Naive thymus-derived CD8-positive, alpha-beta T cell (primary cell): ENCODE measurements at regions not wholly inside any gene's neighbourhood (a gene's known extent, or its start where the extent isn't known, plus 50 kb on each side); places are given as distances from the start of the nearest gene placed in this dataset.

Source experiments
- ATAC-seq, 2 donors: fragments of 150-1000 bp; cut with Tn5 transposase in 1 of 2; sonication (Bioruptor Pico), chemical (Tn5 transposase) in 1 of 2; 1 replicate in 1 of 2; 2 replicates in 1 of 2; pipeline ENCODE4 v1.10.0; 2021; ENCODE audit warnings: mild to moderate bottlenecking in 2 of 2, moderate library complexity in 2 of 2
- POLR2A ChIA-PET: fragments of 350-600 bp; sonication (Branson Sonifier 250); formaldehyde crosslinking; loops from one replicate; lab custom pipeline; 2021; ENCODE audit warnings: antibody characterized with exemption; lab: Charles Lee
- DNase-seq, 10 donors: peaks; one replicate each; pipeline versions ENCODE4 v3.0.0 to v3.0.0-alpha.2; 2020 to 2022
- H3K27ac Mint-ChIP-seq, 10 donors: one replicate each; pipeline ENCODE4 v1.8.0; 2020 to 2022; ENCODE audit warnings: mild to moderate bottlenecking in 10 of 10, mixed read lengths in 10 of 10, moderate library complexity in 4 of 10, inconsistent platforms in 1 of 10
- H3K27me3 Mint-ChIP-seq, 5 donors: one replicate each; pipeline ENCODE4 v1.8.0; 2021 to 2022; ENCODE audit warnings: mixed read lengths in 5 of 5
- H3K36me3 Mint-ChIP-seq, 3 donors: one replicate each; pipeline ENCODE4 v1.8.0; 2020 to 2022; ENCODE audit warnings: mixed read lengths in 3 of 3, mild to moderate bottlenecking in 2 of 3, inconsistent platforms in 1 of 3
- H3K4me1 Mint-ChIP-seq, 4 donors: one replicate each; pipeline ENCODE4 v1.8.0; 2021 to 2022; ENCODE audit warnings: mixed read lengths in 4 of 4
- H3K4me3 Mint-ChIP-seq, 10 donors: one replicate each; pipeline ENCODE4 v1.8.0; 2020 to 2022; ENCODE audit warnings: mild to moderate bottlenecking in 10 of 10, mixed read lengths in 10 of 10, moderate library complexity in 6 of 10, inconsistent platforms in 1 of 10
- H3K9me3 Mint-ChIP-seq, 9 donors: one replicate each; pipeline ENCODE4 v1.8.0; 2020 to 2022; ENCODE audit warnings: mixed read lengths in 9 of 9, mild to moderate bottlenecking in 3 of 9, inconsistent platforms in 1 of 9, moderate library complexity in 1 of 9

- DNase-seq = no peak
- H3K9me3 Mint-ChIP-seq = no peaks in the 10 kb centered on the region
- POLR2A ChIA-PET = no interaction called here
- H3K4me1 Mint-ChIP-seq = no peaks in the 10 kb centered on the region
- H3K27me3 Mint-ChIP-seq = peaks cover 5 to 22% (median 16%) of the 10 kb centered on the region in 5 donors
- ATAC-seq = no peak
- no peaks in the 10 kb centered on the region for H3K36me3 Mint-ChIP-seq
- no peak overlapping the region for H3K27ac Mint-ChIP-seq
- no peak overlapping the region for H3K4me3 Mint-ChIP-seq
Observed at GRCh38 chr4:129359461-129359860, 263.5 kb downstream of the C4orf33 start.

DNA sequence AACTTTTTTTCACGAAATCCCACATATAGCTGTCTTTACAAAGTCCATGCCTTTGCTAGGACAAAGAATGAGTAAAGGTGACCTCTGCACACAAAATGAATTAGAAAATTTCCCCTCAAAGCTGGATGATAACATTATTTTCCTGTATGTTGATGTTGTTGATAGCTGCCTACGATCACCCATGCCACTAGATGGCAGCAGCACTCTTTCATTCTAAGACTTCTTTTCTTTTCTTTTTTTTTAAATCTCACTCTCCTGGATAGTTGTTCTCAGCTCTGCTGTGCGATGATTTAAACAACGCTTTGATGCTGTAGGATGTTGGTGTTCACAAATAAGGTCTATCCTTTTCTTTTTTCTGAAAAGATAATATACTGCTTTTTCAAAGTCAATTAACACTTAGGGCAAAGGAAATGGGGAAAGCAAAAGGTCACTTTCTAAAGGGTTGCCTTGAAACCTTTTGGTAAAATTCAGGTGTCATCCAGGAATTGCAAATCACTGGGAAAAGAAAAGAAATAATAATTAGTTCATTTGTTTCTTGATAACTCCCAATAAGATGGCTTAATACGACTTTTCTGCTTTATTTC is 266.8 kb downstream of the C4orf33 start:
- Mint-ChIP-seq H3K4me3 (no peak overlapping the region), H3K4me1 (no peaks in the 10 kb centered on the region), H3K9me3 (no peaks in the 10 kb centered on the region), H3K27ac (no peak overlapping the region), H3K36me3 (no peaks in the 10 kb centered on the region), H3K27me3 (peaks cover 2 to 13% (median 10%) of the 10 kb centered on the region in 5 donors)
- DNase-seq (peak; percentile 10 to 63 (median 36)), ATAC-seq (peak in 1 of 2 donors; percentile 45)
- POLR2A ChIA-PET = no interaction called here

- Mint-ChIP-seq H3K27ac (peak overlapping the region in 2 of 10 donors; percentile 37 to 87), H3K4me1 (no peaks in the 10 kb centered on the region), H3K36me3 (no peaks in the 10 kb centered on the region), H3K4me3 (peak overlapping the region in 4 of 10 donors; percentile 26 to 74 (median 50)), H3K9me3 (no peaks in the 10 kb centered on the region), H3K27me3 (peaks cover 2 to 19% (median 6%) of the 10 kb centered on the region in 5 donors)
- POLR2A ChIA-PET = no interaction called here
- DNase-seq (peak in 4 of 10 donors; percentile 2 to 43 (median 22)), ATAC-seq (peak in 1 of 2 donors; percentile 63)
Observed at GRCh38 chr4:129364747-129365452, 268.9 kb downstream of the C4orf33 start.

DNA sequence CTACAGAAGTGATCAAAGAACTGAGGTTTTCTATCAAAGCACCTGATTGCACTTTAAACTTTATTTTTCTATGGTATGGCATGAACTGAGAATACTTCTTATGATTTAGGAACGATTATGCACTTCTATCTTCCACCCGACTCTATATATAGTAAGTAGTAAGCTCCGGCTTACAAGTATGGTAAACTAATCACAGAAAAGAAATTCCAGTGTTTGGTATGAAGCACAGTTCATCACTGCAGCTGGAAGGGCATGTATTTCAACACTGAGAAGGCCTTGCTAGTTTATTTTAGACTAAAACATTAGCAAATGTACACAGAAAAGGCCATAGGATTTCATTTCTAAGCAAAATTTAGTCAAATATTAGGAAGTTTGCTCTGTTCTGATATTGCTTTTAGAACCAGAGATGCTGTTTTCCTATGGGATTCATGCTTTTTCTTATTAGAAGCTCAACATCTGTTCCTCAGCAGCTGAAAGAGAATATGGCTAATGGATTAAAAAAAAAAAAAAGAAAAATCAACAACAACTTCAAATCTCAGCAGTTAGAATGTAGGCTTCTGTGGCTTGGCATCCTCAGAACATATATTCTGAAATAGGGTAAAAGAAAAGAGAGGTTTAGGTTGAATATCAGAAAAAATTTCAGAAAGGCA is 273.5 kb downstream of the C4orf33 start:
- no peaks in the 10 kb centered on the region for H3K9me3 Mint-ChIP-seq
- H3K36me3 Mint-ChIP-seq = no peaks in the 10 kb centered on the region
- DNase-seq (no peak), ATAC-seq (no peak)
- H3K4me1 Mint-ChIP-seq = no peaks in the 10 kb centered on the region
- H3K4me3 Mint-ChIP-seq = no peak overlapping the region
- POLR2A ChIA-PET = no interaction called here
- H3K27ac Mint-ChIP-seq = no peak overlapping the region
- H3K27me3 Mint-ChIP-seq = peaks cover 0 to 15% (median 2%) of the 10 kb centered on the region in 5 donors

DNA sequence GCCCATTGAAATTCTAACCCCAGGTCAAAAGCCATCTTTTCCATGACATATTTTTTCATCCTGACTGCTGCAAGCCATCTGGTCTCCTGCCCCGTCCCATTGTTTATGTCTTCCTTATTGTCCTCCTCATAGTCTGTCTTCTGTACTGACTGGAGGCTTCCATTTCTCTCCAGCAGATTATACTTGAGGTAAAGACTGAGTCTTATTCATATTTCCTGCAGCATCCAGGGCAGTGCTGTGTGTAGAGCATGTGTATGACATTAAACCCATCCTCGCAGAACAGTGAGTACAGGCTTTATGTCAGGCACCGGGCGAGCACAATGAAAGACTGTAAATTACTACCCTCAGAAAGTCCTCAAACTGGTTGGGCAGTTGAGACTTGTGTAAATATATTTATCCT is 275.1 kb downstream of the C4orf33 start:
- POLR2A ChIA-PET = no interaction called here
- Mint-ChIP-seq H3K27me3 (peaks cover 0 to 15% (median 6%) of the 10 kb centered on the region in 5 donors), H3K36me3 (no peaks in the 10 kb centered on the region), H3K4me3 (no peak overlapping the region), H3K9me3 (no peaks in the 10 kb centered on the region), H3K4me1 (no peaks in the 10 kb centered on the region), H3K27ac (no peak overlapping the region)
- ATAC-seq (no peak), DNase-seq (no peak)

DNA sequence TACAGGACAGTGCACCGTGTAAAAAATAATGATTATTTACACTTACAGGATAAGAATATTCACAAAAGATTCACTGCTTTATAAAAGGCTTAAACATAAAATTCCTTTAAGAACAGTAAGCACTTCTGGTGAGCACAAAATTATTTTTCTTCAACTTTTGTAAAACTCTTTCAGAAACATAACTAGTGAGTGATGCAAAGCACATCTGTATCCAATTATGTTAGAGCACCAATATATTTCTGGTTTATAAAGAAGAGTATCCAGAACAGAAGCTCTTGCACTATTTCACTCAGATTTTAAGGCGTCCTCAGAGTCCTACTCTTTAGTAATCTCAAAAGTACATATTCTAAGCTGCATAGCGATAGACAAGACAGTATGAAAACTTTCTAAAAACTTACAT is 276.0 kb downstream of the C4orf33 start:
- Mint-ChIP-seq H3K27ac (no peak overlapping the region), H3K4me1 (no peaks in the 10 kb centered on the region), H3K4me3 (no peak overlapping the region), H3K27me3 (peaks cover under 1 to 16% (median 6%) of the 10 kb centered on the region in 5 donors), H3K36me3 (no peaks in the 10 kb centered on the region), H3K9me3 (no peaks in the 10 kb centered on the region)
- DNase-seq (no peak), ATAC-seq (no peak)
- POLR2A ChIA-PET = no interaction called here

DNA sequence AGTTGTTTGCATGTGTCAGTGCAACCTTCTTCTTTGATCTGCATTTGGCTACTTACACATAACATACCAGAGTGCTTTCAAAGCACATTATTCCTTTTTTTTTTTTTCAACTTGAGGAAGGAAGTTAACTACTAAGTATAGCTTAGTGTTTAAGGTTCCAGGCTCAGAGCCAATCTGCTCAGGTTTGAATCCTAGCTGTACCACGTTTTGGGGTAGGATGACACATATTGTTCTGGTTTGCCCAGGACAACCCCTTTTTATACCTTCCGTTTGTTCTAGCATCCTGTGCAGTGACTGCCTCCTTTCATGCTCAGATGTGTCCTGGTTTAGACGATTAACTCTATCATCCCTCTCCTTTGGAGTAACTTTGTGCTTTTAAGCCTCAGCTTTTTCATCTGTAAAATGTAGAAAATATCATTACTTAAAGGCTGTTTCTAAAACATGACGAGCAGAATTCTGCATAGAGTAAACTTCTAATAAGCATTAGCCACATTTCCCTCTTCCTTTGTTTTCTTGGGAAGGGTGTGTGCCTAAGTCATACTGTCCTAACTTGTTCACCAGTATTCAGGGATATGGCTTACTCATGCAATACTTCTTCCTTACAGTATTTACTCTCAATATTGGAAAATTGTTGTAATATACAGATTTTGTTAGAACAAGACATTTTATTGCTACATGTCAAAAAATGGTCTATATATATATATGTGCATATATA is 281.3 kb downstream of the C4orf33 start:
- ATAC-seq (no peak), DNase-seq (no peak)
- Mint-ChIP-seq H3K4me3 (no peak overlapping the region), H3K27ac (no peak overlapping the region), H3K9me3 (no peaks in the 10 kb centered on the region), H3K27me3 (peaks cover 5 to 20% (median 11%) of the 10 kb centered on the region in 5 donors), H3K4me1 (no peaks in the 10 kb centered on the region), H3K36me3 (no peaks in the 10 kb centered on the region)
- POLR2A ChIA-PET = no interaction called here

GRCh38 chr4:129378364-129378763 is 282.4 kb downstream of the C4orf33 start:
- Mint-ChIP-seq H3K4me1 (no peaks in the 10 kb centered on the region), H3K27me3 (peaks cover 5 to 20% (median 11%) of the 10 kb centered on the region in 5 donors), H3K4me3 (no peak overlapping the region), H3K36me3 (no peaks in the 10 kb centered on the region), H3K9me3 (no peaks in the 10 kb centered on the region), H3K27ac (no peak overlapping the region)
- ATAC-seq = no peak
- POLR2A ChIA-PET = no interaction called here
- no peak for DNase-seq

GRCh38 chr4:129379429-129379828 is 283.5 kb downstream of the C4orf33 start:
- ATAC-seq (no peak), DNase-seq (no peak)
- Mint-ChIP-seq H3K27me3 (peaks cover 5 to 20% (median 11%) of the 10 kb centered on the region in 5 donors), H3K36me3 (no peaks in the 10 kb centered on the region), H3K9me3 (no peaks in the 10 kb centered on the region), H3K4me1 (no peaks in the 10 kb centered on the region), H3K4me3 (no peak overlapping the region), H3K27ac (no peak overlapping the region)
- POLR2A ChIA-PET = no interaction called here

DNA sequence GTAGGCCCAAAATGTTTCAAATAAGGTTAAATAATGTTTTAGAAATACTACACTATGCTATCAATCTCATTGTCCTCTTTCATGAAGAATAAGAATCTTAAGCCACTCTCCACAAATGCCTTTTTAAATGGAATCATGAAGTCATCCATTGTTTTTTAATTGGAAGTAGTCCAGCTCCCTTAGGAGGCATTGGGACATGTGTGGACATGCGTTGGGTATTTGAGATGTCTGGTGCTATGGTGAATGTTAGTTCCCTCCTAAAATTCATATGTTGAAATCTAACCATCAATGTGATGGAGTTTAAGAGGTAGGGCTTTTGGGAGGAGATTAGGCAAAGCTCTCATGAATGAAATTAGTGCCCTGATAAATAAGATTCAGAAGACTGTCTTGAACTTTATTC is 289.0 kb downstream of the C4orf33 start:
- no peak overlapping the region for H3K27ac Mint-ChIP-seq
- H3K4me1 Mint-ChIP-seq = no peaks in the 10 kb centered on the region
- ATAC-seq = no peak
- POLR2A ChIA-PET = no interaction called here
- no peaks in the 10 kb centered on the region for H3K36me3 Mint-ChIP-seq
- peaks cover 0 to 14% (median 8%) of the 10 kb centered on the region in 5 donors for H3K27me3 Mint-ChIP-seq
- no peak for DNase-seq
- H3K4me3 Mint-ChIP-seq = no peak overlapping the region
- no peaks in the 10 kb centered on the region for H3K9me3 Mint-ChIP-seq

GRCh38 chr4:129387666-129388065 is 291.7 kb downstream of the C4orf33 start:
- ATAC-seq (no peak), DNase-seq (no peak)
- Mint-ChIP-seq H3K4me3 (no peak overlapping the region), H3K27ac (no peak overlapping the region), H3K9me3 (no peaks in the 10 kb centered on the region), H3K4me1 (no peaks in the 10 kb centered on the region), H3K27me3 (peaks cover 0 to 10% (median 2%) of the 10 kb centered on the region in 5 donors), H3K36me3 (no peaks in the 10 kb centered on the region)
- POLR2A ChIA-PET = no interaction called here

GRCh38 chr4:129393976-129394375 is 298.0 kb downstream of the C4orf33 start:
- no peak overlapping the region for H3K4me3 Mint-ChIP-seq
- DNase-seq = no peak
- peaks cover 0 to 9% (median 2%) of the 10 kb centered on the region in 5 donors for H3K27me3 Mint-ChIP-seq
- H3K27ac Mint-ChIP-seq = no peak overlapping the region
- peaks cover 0 to 6% (median 2%) of the 10 kb centered on the region in 9 donors for H3K9me3 Mint-ChIP-seq
- ATAC-seq = no peak
- peaks cover 0 to 5% (median under 1%) of the 10 kb centered on the region in 3 donors for H3K36me3 Mint-ChIP-seq
- POLR2A ChIA-PET = no interaction called here
- H3K4me1 Mint-ChIP-seq = no peaks in the 10 kb centered on the region

GRCh38 chr4:129394635-129395034 is 298.7 kb downstream of the C4orf33 start:
- POLR2A ChIA-PET = no interaction called here
- no peak overlapping the region for H3K27ac Mint-ChIP-seq
- DNase-seq (no peak), ATAC-seq (no peak)
- H3K9me3 Mint-ChIP-seq = peaks cover 0 to 12% (median 6%) of the 10 kb centered on the region in 9 donors
- H3K4me3 Mint-ChIP-seq = no peak overlapping the region
- H3K4me1 Mint-ChIP-seq = no peaks in the 10 kb centered on the region
- H3K36me3 Mint-ChIP-seq = peaks cover 0 to 9% (median 3%) of the 10 kb centered on the region in 3 donors
- H3K27me3 Mint-ChIP-seq = peaks cover 0 to 3% (median 0%) of the 10 kb centered on the region in 5 donors
